Esophagus muscularis mucosa (tissue), 4 donors: ENCODE measurements at regions not wholly inside any gene's neighbourhood (a gene's known extent, or its start where the extent isn't known, plus 50 kb on each side); places are given as distances from the start of the nearest gene placed in this dataset.

Experiments used
- DNase-seq: peaks from one replicate; pipeline ENCODE4 v3.0.0-alpha.2; 2017; ENCODE audit errors: extremely low spot score
- H3K27ac ChIP-seq, 4 donors: fragments of 200-600 bp; sonication (generic); replicated peaks in 1 of 4; 1 replicate in 3 of 4; 2 replicates in 1 of 4; pipeline ENCODE4 v1.5.1; 2016 to 2019; ENCODE audit warnings: mild to moderate bottlenecking in 1 of 4
- H3K27me3 ChIP-seq, 4 donors: fragments of 200-600 bp; sonication (generic); one replicate each; pipeline versions ENCODE4 v1.5.1 to v1.6.0; 2016 to 2019
- H3K36me3 ChIP-seq, 4 donors: fragments of 200-600 bp; sonication (generic); one replicate each; pipeline ENCODE4 v1.5.1; 2016 to 2019
- H3K4me1 ChIP-seq, 4 donors: fragments of 200-600 bp; sonication (generic); one replicate each; pipeline ENCODE4 v1.5.1; 2016 to 2019
- H3K4me3 ChIP-seq, 4 donors: fragments of 200-600 bp; sonication (generic); 1 replicate in 2 of 4; 2 replicates in 2 of 4; pipeline ENCODE4 v1.5.1; 2016 to 2019; ENCODE audit warnings: mild to moderate bottlenecking in 4 of 4, moderate library complexity in 1 of 4
- H3K9me3 ChIP-seq, 4 donors: fragments of 200-600 bp; sonication (generic); 1 replicate in 3 of 4; 2 replicates in 1 of 4; pipeline ENCODE4 v1.5.1; 2016 to 2019
- CTCF ChIP-seq, 3 experiments: fragments of 200-600 bp in 2 of 3; fragments of 450-650 bp in 1 of 3; sonication (generic) in 2 of 3; IDR thresholded peaks; one replicate each; pipeline ENCODE4 v1.5.1; 2017 to 2019; ENCODE audit warnings: antibody characterized with exemption in 3 of 3, mild to moderate bottlenecking in 2 of 3, moderate library complexity in 1 of 3
- EP300 ChIP-seq: sonication (generic); formaldehyde crosslinking; IDR thresholded peaks from one replicate; pipeline ENCODE4 v1.6.1; 2017; ENCODE audit warnings: antibody characterized with exemption
- POLR2A ChIP-seq: fragments of 450-650 bp; IDR thresholded peaks from one replicate; pipeline ENCODE4 v1.6.1; 2017; ENCODE audit warnings: antibody characterized with exemption, moderate library complexity, mild to moderate bottlenecking, low read depth
- POLR2AphosphoS5 ChIP-seq, 2 donors: sonication (generic); formaldehyde crosslinking; IDR thresholded peaks; one replicate each; pipeline ENCODE4 v1.6.1; 2017; ENCODE audit warnings: antibody characterized with exemption in 2 of 2
- WGBS: methylation state at CpG from one replicate; pipeline ENCODE4 v1.1.5; 2018; 5-methylcytosine and 5-hydroxymethylcytosine counted together
- intact Hi-C: fragments of 100-400 bp; cut with DNase I; formaldehyde crosslinking; loops from one replicate; pipeline ENCODE4 v1.15.1; 2023
- small RNA-seq, 3 donors: library from RNA; depleted of rRNA; stranded (forward); fragments of <200 nt; gene quantifications; one replicate each; pipeline ENCODE3, GENCODE V24; 2016

- H3K27ac ChIP-seq, result peak overlapping the region; percentile 38 to 64 (median 46)
- 23% methylated on average over 28 of the region's 50 CpGs for WGBS
- no peak for DNase-seq
These were observed 58.5 kb upstream of the TMPO start for GRCh38 chr12:98456576-98457573.

GRCh38 chr12:98464190-98464589 is 51.2 kb upstream of the TMPO start:
- no peaks in the 10 kb centered on the region for H3K9me3 ChIP-seq
- TF ChIP-seq POLR2AphosphoS5 (IDR thresholded peaks at IDR 0.05) (no peak), POLR2A (no peak), CTCF (IDR thresholded peaks at IDR 0.05) (no peak), EP300 (no peak)
- H3K27ac ChIP-seq, result no peak overlapping the region
- no peaks in the 10 kb centered on the region for H3K27me3 ChIP-seq
- no peak for DNase-seq
- 61% methylated on average over 1 of the region's 1 CpG for WGBS
- intact Hi-C loops, result no loop called here
- H3K4me3 ChIP-seq, result no peak overlapping the region
- H3K36me3 ChIP-seq, result no peaks in the 10 kb centered on the region
- peaks cover 0 to 13% (median 8%) of the 10 kb centered on the region in 4 donors for H3K4me1 ChIP-seq

More at GRCh38 chr12:98456576-98457573, 58.5 kb upstream of the TMPO start:
- intact Hi-C loops, result no loop called here
- H3K27me3 ChIP-seq, result no peaks in the 10 kb centered on the region
- no peaks in the 10 kb centered on the region for H3K9me3 ChIP-seq
- H3K4me3 ChIP-seq, result peak overlapping the region; percentile 45 to 61 (median 57)
- no peaks in the 10 kb centered on the region for H3K36me3 ChIP-seq
- no peak for TF ChIP-seq POLR2AphosphoS5 (IDR thresholded peaks at IDR 0.05)
- TF ChIP-seq CTCF (IDR thresholded peaks at IDR 0.05), result no peak
- TF ChIP-seq EP300, result no peak
- no peak for TF ChIP-seq POLR2A
- peaks cover 6 to 11% (median 7%) of the 10 kb centered on the region in 4 donors for H3K4me1 ChIP-seq

- Histone ChIP-seq H3K9me3 (no peaks in the 10 kb centered on the region), H3K27ac (no peak overlapping the region), H3K36me3 (no peaks in the 10 kb centered on the region), H3K4me1 (peaks cover 0 to 13% (median 8%) of the 10 kb centered on the region in 4 donors), H3K4me3 (no peak overlapping the region), H3K27me3 (no peaks in the 10 kb centered on the region)
- intact Hi-C loops, result no loop called here
- TF ChIP-seq POLR2AphosphoS5 (IDR thresholded peaks at IDR 0.05) (no peak), EP300 (no peak), CTCF (IDR thresholded peaks at IDR 0.05) (no peak), POLR2A (no peak)
- 81% methylated on average over 1 of the region's 1 CpG for WGBS
- no peak for DNase-seq
These were observed 49.9 kb upstream of the TMPO start for GRCh38 chr12:98465505-98465904.

Small RNAs in the stretch of these regions (small RNA-seq; reads per million reads assigned to genes)
- gene AC018659.1, result 0 reads per million in 3 donors
- 0 reads per million in 3 donors for gene MIR4303
- 0 reads per million in 3 donors for gene MIR4495
- 0 reads per million in 3 donors for gene RNU4-41P
- gene RNU6-36P, result 0 reads per million in 3 donors
